Fibroblast of lung (primary cell): ENCODE measurements at regions not wholly inside any gene's neighbourhood (a gene's known extent, or its start where the extent isn't known, plus 50 kb on each side); places are given as distances from the start of the nearest gene placed in this dataset.

Source experiments
- EZH2 ChIP-seq: IDR thresholded peaks from 2 replicates; pipeline ENCODE4 v1.5.1; 2012; ENCODE audit warnings: low read length, control low read depth, mild to moderate bottlenecking; ENCODE audit errors: missing control alignments
- TF ChIP-seq, protein P1 (sequence below), 2 donors: IDR thresholded peaks in 1 of 2; conservative IDR thresholded peaks in 1 of 2; 1 replicate in 1 of 2; 2 replicates in 1 of 2; pipeline ENCODE4 v1.5.1; 2011 to 2012; ENCODE audit warnings: low read length in 2 of 2, control low read depth in 1 of 2, inconsistent platforms in 1 of 2, low read depth in 1 of 2, mild to moderate bottlenecking in 1 of 2

DNA sequence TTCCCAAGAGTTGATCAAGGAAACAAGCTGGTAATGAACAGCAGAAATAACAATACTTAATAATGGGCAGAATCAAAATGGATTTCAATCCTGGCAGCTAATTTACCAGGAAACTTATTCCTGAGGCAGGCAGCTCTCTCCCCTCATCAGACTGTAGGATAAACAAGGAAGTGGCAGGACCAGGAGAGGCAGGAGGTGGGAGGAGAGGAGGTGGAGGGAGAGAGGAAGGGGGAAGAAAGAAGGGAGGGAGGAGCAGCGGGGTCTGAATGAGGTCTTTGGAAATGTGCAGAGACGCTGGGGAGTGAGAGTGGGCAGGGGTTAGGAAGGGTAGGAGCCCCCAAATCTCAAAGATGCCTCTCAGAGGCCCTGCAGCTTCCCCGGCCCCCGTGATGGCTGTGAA is 231.5 kb downstream of the BCOR start:
- TF ChIP-seq, protein P1, sequence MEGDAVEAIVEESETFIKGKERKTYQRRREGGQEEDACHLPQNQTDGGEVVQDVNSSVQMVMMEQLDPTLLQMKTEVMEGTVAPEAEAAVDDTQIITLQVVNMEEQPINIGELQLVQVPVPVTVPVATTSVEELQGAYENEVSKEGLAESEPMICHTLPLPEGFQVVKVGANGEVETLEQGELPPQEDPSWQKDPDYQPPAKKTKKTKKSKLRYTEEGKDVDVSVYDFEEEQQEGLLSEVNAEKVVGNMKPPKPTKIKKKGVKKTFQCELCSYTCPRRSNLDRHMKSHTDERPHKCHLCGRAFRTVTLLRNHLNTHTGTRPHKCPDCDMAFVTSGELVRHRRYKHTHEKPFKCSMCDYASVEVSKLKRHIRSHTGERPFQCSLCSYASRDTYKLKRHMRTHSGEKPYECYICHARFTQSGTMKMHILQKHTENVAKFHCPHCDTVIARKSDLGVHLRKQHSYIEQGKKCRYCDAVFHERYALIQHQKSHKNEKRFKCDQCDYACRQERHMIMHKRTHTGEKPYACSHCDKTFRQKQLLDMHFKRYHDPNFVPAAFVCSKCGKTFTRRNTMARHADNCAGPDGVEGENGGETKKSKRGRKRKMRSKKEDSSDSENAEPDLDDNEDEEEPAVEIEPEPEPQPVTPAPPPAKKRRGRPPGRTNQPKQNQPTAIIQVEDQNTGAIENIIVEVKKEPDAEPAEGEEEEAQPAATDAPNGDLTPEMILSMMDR (conservative IDR thresholded peaks at IDR 0.05 in 1 of 2, IDR thresholded peaks at IDR 0.05 in 1 of 2; ENCODE audit: low read depth in 1 of 2, low read length in 2 of 2): no peak
- TF ChIP-seq EZH2: no peak
